Skeletal muscle tissue (tissue), 3 donors: ENCODE measurements at regions not wholly inside any gene's neighbourhood (a gene's known extent, or its start where the extent isn't known, plus 50 kb on each side); places are given as distances from the start of the nearest gene placed in this dataset.
A peak's percentile ranks its signal among the peaks of the same experiment; 100 is the strongest.

Experiments
- H3K27ac ChIP-seq: one replicate; pipeline ENCODE4 v1.7.0; 2013; ENCODE audit warnings: mild to moderate bottlenecking, low read depth, low read length, inconsistent platforms
- H3K27me3 ChIP-seq, 3 donors: one replicate each; pipeline ENCODE4 v1.7.0; 2013; ENCODE audit warnings: low read length in 3 of 3; ENCODE audit not compliant: control insufficient read depth in 3 of 3, insufficient read depth in 3 of 3
- H3K36me3 ChIP-seq, 3 donors: one replicate each; pipeline ENCODE4 v1.7.0; 2013; ENCODE audit warnings: low read length in 3 of 3; ENCODE audit not compliant: control insufficient read depth in 3 of 3, insufficient read depth in 3 of 3
- H3K4me1 ChIP-seq, 3 donors: one replicate each; pipeline ENCODE4 v1.7.0; 2013; ENCODE audit warnings: low read length in 3 of 3, mild to moderate bottlenecking in 3 of 3; ENCODE audit not compliant: control insufficient read depth in 3 of 3, insufficient read depth in 3 of 3
- H3K4me3 ChIP-seq, 3 donors: one replicate each; pipeline ENCODE4 v1.7.0; 2013; ENCODE audit warnings: low read length in 3 of 3
- H3K9ac ChIP-seq, 3 donors: one replicate each; pipeline ENCODE4 v1.7.0; 2013; ENCODE audit warnings: low read length in 3 of 3, mild to moderate bottlenecking in 3 of 3, moderate library complexity in 2 of 3, low read depth in 1 of 3
- H3K9me3 ChIP-seq, 3 donors: one replicate each; pipeline ENCODE4 v1.7.0; 2013; ENCODE audit warnings: low read length in 3 of 3; ENCODE audit not compliant: control insufficient read depth in 3 of 3
- donor health status: Osteomylitis.

- Histone ChIP-seq H3K27me3 (no peaks in the 10 kb centered on the region), H3K4me1 (no peaks in the 10 kb centered on the region), H3K27ac (no peak overlapping the region), H3K36me3 (no peaks in the 10 kb centered on the region), H3K9ac (no peak overlapping the region), H3K4me3 (no peak overlapping the region), H3K9me3 (no peaks in the 10 kb centered on the region)
Observed at GRCh38 chr20:53838311-53838868, 232.0 kb downstream of the BCAS1 start.

GRCh38 chr20:53837126-53837826 is 233.1 kb downstream of the BCAS1 start:
- Histone ChIP-seq H3K36me3 (no peaks in the 10 kb centered on the region), H3K27me3 (no peaks in the 10 kb centered on the region), H3K9ac (no peak overlapping the region), H3K9me3 (no peaks in the 10 kb centered on the region), H3K4me3 (no peak overlapping the region), H3K27ac (no peak overlapping the region), H3K4me1 (no peaks in the 10 kb centered on the region)

DNA sequence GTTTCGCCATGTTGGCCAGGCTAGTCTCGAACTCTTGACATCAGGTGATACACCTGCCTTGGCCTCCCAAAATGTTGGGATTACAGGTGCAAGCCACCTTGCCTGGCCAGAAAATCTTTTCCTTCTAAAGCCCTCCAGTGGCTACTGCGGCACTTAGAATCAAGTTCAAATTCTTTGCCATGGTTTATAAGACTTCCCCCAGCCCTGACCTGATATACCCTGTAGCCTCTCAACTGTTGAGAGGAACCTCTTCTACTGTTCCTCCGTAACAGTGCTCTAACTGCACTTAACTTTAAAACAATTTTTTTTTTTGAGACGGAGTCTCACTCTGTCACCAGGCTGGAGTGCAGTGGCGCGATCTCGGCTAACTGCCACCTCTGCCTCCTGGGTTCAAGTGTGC is 235.6 kb downstream of the BCAS1 start:
- no peak overlapping the region for H3K27ac ChIP-seq
- H3K36me3 ChIP-seq: no peaks in the 10 kb centered on the region
- no peak overlapping the region for H3K9ac ChIP-seq
- no peaks in the 10 kb centered on the region for H3K9me3 ChIP-seq
- peaks cover under 1 to 7% (median under 1%) of the 10 kb centered on the region in 3 donors for H3K4me1 ChIP-seq
- no peaks in the 10 kb centered on the region for H3K27me3 ChIP-seq
- no peak overlapping the region for H3K4me3 ChIP-seq

DNA sequence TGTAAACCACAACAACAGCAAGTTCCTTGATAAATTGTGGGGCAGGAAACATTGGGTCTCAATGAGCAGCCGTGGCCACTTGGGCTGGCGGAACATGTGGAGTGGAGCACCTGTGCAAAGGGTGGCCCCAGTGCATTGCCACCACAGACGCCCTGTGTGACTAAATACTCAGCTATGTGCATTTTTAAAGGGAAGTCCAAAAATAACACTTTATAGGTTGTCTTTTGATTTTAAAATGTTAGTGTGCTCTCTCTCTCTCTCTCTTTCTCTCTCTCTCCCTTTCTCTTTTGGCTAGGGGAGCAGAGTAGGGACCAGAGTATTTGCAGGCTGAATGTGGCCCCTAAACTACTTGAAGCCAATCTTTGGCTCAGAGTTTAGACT is 236.3 kb downstream of the BCAS1 start:
- Histone ChIP-seq H3K27me3 (no peaks in the 10 kb centered on the region), H3K36me3 (no peaks in the 10 kb centered on the region), H3K9ac (no peak overlapping the region), H3K9me3 (no peaks in the 10 kb centered on the region), H3K4me1 (peaks cover 3 to 13% (median 7%) of the 10 kb centered on the region in 3 donors), H3K4me3 (no peak overlapping the region), H3K27ac (no peak overlapping the region)

DNA sequence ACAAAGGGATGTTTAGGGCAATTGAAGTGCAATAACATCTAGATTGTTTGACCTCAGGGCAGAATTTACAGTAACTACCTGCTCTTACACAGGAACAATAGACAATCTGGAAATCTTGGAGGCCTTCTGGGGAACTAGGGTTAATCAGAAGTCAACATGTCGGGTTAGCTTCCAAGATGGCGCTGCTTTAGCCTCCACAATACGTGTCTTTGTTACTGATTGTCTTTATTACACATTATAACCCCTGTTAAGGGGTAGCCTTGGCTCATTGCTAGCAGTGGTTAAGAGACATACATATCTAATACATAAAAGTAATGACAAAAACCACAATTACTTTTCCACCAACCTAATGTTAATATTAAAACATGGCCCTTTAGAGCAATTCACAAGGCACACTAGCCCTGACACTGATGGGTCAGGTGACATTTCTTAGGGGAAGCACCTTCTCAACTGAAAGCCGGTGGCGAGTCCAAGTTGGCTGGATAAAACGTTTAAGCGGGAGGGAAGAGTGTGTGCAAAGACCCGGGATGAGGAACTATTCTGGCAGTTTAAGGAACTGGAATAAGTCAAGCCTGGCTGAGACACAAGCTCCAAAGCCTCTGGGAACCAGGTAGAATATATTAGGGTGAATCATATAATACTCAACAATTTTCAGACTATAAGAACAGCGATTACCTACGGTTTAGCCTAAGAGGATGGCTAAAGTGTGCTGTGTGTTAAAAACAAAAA is 236.9 kb downstream of the BCAS1 start:
- Histone ChIP-seq H3K4me1 (peaks cover 3 to 19% (median 11%) of the 10 kb centered on the region in 3 donors), H3K27me3 (no peaks in the 10 kb centered on the region), H3K36me3 (no peaks in the 10 kb centered on the region), H3K9ac (no peak overlapping the region), H3K4me3 (no peak overlapping the region), H3K9me3 (no peaks in the 10 kb centered on the region), H3K27ac (no peak overlapping the region)

- Histone ChIP-seq H3K9me3 (no peaks in the 10 kb centered on the region), H3K27me3 (no peaks in the 10 kb centered on the region), H3K4me3 (no peak overlapping the region), H3K36me3 (no peaks in the 10 kb centered on the region), H3K4me1 (peaks cover 3 to 23% (median 11%) of the 10 kb centered on the region in 3 donors), H3K9ac (no peak overlapping the region), H3K27ac (no peak overlapping the region)
Observed at GRCh38 chr20:53832499-53832898, 237.9 kb downstream of the BCAS1 start.

- H3K27me3 ChIP-seq: no peaks in the 10 kb centered on the region
- H3K36me3 ChIP-seq: no peaks in the 10 kb centered on the region
- no peak overlapping the region for H3K4me3 ChIP-seq
- no peak overlapping the region for H3K9ac ChIP-seq
- H3K27ac ChIP-seq: no peak overlapping the region
- H3K4me1 ChIP-seq: peaks cover 3 to 25% (median 11%) of the 10 kb centered on the region in 3 donors
- H3K9me3 ChIP-seq: no peaks in the 10 kb centered on the region
Observed at GRCh38 chr20:53831812-53832211, 238.2 kb upstream of the ZNF217 start.

DNA sequence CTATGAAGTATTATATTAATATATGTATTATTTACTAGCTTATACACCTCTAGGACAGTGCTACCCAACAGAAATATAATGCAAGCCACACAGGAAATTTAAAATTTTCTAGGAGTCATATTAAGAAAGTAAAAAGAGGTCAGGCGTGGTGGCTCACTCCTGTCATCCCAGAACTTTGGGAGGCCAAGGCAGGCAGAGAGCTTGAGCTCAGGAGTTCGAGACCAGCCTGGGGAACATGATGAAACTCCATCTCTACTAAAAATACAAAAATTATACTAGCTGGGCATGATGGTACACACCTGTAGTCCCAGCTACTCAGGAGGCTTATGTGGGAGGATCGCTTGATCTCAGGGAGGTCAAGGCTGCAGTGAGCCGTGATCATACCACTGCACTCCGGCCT is 237.6 kb upstream of the ZNF217 start:
- no peak overlapping the region for H3K27ac ChIP-seq
- no peaks in the 10 kb centered on the region for H3K27me3 ChIP-seq
- H3K36me3 ChIP-seq: no peaks in the 10 kb centered on the region
- H3K4me1 ChIP-seq: peaks cover 3 to 25% (median 11%) of the 10 kb centered on the region in 3 donors
- no peaks in the 10 kb centered on the region for H3K9me3 ChIP-seq
- no peak overlapping the region for H3K9ac ChIP-seq
- H3K4me3 ChIP-seq: no peak overlapping the region

DNA sequence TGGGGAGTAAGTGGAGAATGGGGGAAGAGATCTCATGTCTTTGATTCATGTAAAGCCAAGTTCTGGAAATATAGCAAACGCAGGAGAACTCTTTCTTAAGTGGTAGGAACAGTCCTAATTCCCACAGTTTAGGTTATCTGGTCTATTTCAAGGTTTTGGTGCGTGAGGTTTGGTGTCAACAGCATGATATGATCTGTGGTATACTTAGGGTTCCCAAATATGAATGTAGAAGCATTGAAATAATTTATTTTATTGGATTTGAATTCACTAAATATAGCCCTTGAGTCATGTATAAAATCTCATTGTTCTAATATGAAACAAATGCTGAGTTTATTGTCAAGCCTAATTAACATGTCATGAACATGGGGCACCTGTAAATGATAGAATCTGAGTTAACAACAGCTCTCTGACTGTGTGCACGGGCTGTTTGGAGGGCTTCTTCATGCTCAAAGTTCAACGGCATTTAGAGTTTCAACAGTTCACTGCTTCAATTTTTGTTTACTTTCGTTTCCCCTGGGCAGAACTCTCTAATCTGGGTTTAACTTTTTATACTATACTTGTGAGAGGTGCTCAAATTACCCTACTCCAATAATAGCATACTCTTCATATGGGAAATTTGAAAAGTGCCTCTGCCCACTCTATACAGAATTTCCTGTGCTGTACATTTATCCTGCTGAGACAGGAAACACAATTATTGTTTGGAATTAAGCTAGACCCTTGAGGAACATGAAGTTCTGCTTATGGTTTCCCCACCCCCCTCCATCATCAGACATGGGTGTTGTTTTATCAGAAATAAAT is 236.3 kb upstream of the ZNF217 start:
- peak overlapping the region; percentile 37 to 59 (median 45) for H3K4me3 ChIP-seq
- no peaks in the 10 kb centered on the region for H3K27me3 ChIP-seq
- H3K36me3 ChIP-seq: no peaks in the 10 kb centered on the region
- no peaks in the 10 kb centered on the region for H3K9me3 ChIP-seq
- H3K4me1 ChIP-seq: peaks cover 3 to 25% (median 11%) of the 10 kb centered on the region in 3 donors
- peak overlapping the region; percentile 43 to 71 (median 60) for H3K9ac ChIP-seq
- peak overlapping the region; percentile 76 for H3K27ac ChIP-seq
